PC-3 (cell line): ENCODE measurements at regions not wholly inside any gene's neighbourhood (a gene's known extent, or its start where the extent isn't known, plus 50 kb on each side); places are given as distances from the start of the nearest gene placed in this dataset.
A peak's percentile ranks its signal among the peaks of the same experiment; 100 is the strongest.

Experiments used
- ATAC-seq: fragments of 200-7000 bp; cut with Tn5 transposase; 2 replicates; pipeline ENCODE4 v1.9.1; 2020; ENCODE audit warnings: mild to moderate bottlenecking, moderate library complexity
- BruUV-seq: library from RNA; stranded (reverse); fragments of 400-500 nt; replicated peaks from 2 replicates; lab custom pipeline; 2021; lab: Mats Ljungman, UMichigan
- CTCF ChIA-PET: fragments of 300-600 bp; sonication (Branson Sonifier 250); formaldehyde crosslinking; loops from one replicate; lab custom pipeline; 2022; ENCODE audit warnings: antibody characterized with exemption; lab: Charles Lee
- POLR2A ChIA-PET: fragments of 300-600 bp; sonication (Branson Sonifier 250); formaldehyde crosslinking; loops from one replicate; lab custom pipeline; 2022; ENCODE audit warnings: antibody characterized with exemption; ENCODE audit not compliant: unreplicated experiment; lab: Charles Lee
- DNase-seq: peaks from one replicate; pipeline ENCODE4 v3.0.0-alpha.2; 2015
- H2AFZ ChIP-seq: fragments of 300-600 bp; sonication (generic); 2 replicates; pipeline ENCODE4 v1.6.0; 2016; ENCODE audit warnings: antibody characterized with exemption, low read length
- H3F3A ChIP-seq: fragments of 300-600 bp; sonication (generic); one replicate; pipeline ENCODE4 v1.6.0; 2017; ENCODE audit warnings: antibody characterized with exemption, low read length, control low read depth, mild to moderate bottlenecking; ENCODE audit not compliant: unreplicated experiment
- H3K27ac ChIP-seq: fragments of 300-600 bp; sonication (generic); 2 replicates; pipeline ENCODE4 v1.5.1; 2016; ENCODE audit warnings: mild to moderate bottlenecking, low read length
- H3K27me3 ChIP-seq: fragments of 300-600 bp; sonication (generic); 2 replicates; pipeline ENCODE4 v1.6.1; 2016; ENCODE audit warnings: low read length, mixed read lengths
- H3K36me3 ChIP-seq: fragments of 300-600 bp; sonication (generic); 2 replicates; pipeline ENCODE4 v1.6.1; 2016; ENCODE audit warnings: low read depth, mixed run types, low read length, mixed read lengths
- H3K4me1 ChIP-seq: fragments of 300-600 bp; sonication (generic); 2 replicates; pipeline ENCODE4 v1.5.1; 2016; ENCODE audit warnings: low read length; ENCODE audit not compliant: insufficient read depth
- H3K4me2 ChIP-seq: fragments of 300-600 bp; sonication (generic); 2 replicates; pipeline ENCODE4 v1.6.0; 2016; ENCODE audit warnings: low read length
- H3K4me3 ChIP-seq: fragments of 300-600 bp; sonication (generic); 2 replicates; pipeline ENCODE4 v1.5.1; 2016; ENCODE audit warnings: mild to moderate bottlenecking, low read length, mixed read lengths
- H3K79me2 ChIP-seq: fragments of 300-600 bp; sonication (generic); 2 replicates; pipeline ENCODE4 v1.6.1; 2017; ENCODE audit warnings: low read length, mixed read lengths
- H3K9ac ChIP-seq: fragments of 300-600 bp; sonication (generic); 2 replicates; pipeline ENCODE4 v1.6.0; 2016; ENCODE audit warnings: mild to moderate bottlenecking, low read length
- H3K9me2 ChIP-seq: fragments of 300-600 bp; sonication (generic); replicated peaks from 2 replicates; pipeline ENCODE4 v1.6.1; 2016; ENCODE audit warnings: mixed run types, low read length, mixed read lengths
- H3K9me3 ChIP-seq: fragments of 300-600 bp; sonication (generic); 2 replicates; pipeline ENCODE4 v1.6.1; 2016; ENCODE audit warnings: low read length, mixed read lengths
- H4K20me1 ChIP-seq: fragments of 300-600 bp; sonication (generic); 2 replicates; pipeline ENCODE4 v1.6.1; 2016; ENCODE audit warnings: low read length, mixed read lengths
- CTCF ChIP-seq: fragments of 300-600 bp; sonication (generic); conservative IDR thresholded peaks from 2 replicates; pipeline ENCODE4 v1.5.1; 2017; ENCODE audit warnings: antibody characterized with exemption, low read depth, mild to moderate bottlenecking, low read length
- EZH2 ChIP-seq: fragments of 300-600 bp; sonication (generic); IDR thresholded peaks from one replicate; pipeline ENCODE4 v1.6.1; 2017; ENCODE audit warnings: antibody characterized with exemption, mild to moderate bottlenecking, low read length; ENCODE audit not compliant: unreplicated experiment
- intact Hi-C: fragments of 100-400 bp; cut with micrococcal nuclease; formaldehyde crosslinking; loops from 2 replicates; pipeline ENCODE4 v1.9.0; 2023

- Histone ChIP-seq H2AFZ (no peak overlapping the region), H3K9me3 (no peaks in the 10 kb centered on the region), H3K9me2 (no peaks in the 10 kb centered on the region), H3K4me2 (no peak overlapping the region), H3K36me3 (no peaks in the 10 kb centered on the region), H3K27ac (no peak overlapping the region), H3F3A (no peaks in the 10 kb centered on the region), H3K9ac (no peak overlapping the region), H4K20me1 (no peaks in the 10 kb centered on the region), H3K4me3 (no peak overlapping the region), H3K79me2 (no peaks in the 10 kb centered on the region), H3K27me3 (no peaks in the 10 kb centered on the region), H3K4me1 (peaks cover 18% of the 10 kb centered on the region)
- CTCF ChIA-PET, result interaction anchor here (0.5 kb wide), 1 partner anchor 81 kb away, joined by 9 read pairs; no protein-coding TSS in a partner anchor
- POLR2A ChIA-PET, result no interaction called here
- intact Hi-C loops, result no loop called here
- no peak for TF ChIP-seq CTCF
- no peak for ATAC-seq
- BruUV-seq, result no TSS peak
- no peak for DNase-seq
Observed at GRCh38 chr6:30832864-30833263, 51.5 kb upstream of the DDR1 start.

GRCh38 chr6:30830438-30830837 is 53.9 kb upstream of the DDR1 start:
- Histone ChIP-seq H3K9me2 (no peaks in the 10 kb centered on the region), H3K4me3 (no peak overlapping the region), H3K4me2 (no peak overlapping the region), H3K79me2 (no peaks in the 10 kb centered on the region), H3K36me3 (no peaks in the 10 kb centered on the region), H3K27ac (no peak overlapping the region), H4K20me1 (no peaks in the 10 kb centered on the region), H3K9ac (no peak overlapping the region), H3K27me3 (no peaks in the 10 kb centered on the region), H3F3A (no peaks in the 10 kb centered on the region), H3K9me3 (no peaks in the 10 kb centered on the region), H2AFZ (no peak overlapping the region), H3K4me1 (peaks cover 34% of the 10 kb centered on the region)
- ATAC-seq (no peak), DNase-seq (no peak)
- intact Hi-C loops, result no loop called here
- TF ChIP-seq CTCF, result no peak
- POLR2A ChIA-PET, result no interaction called here
- CTCF ChIA-PET, result no interaction called here
- no TSS peak for BruUV-seq

GRCh38 chr6:30829639-30830255 is 54.6 kb upstream of the DDR1 start:
- DNase-seq (peak; percentile 14), ATAC-seq (no peak)
- ChIA-PET CTCF (interaction anchor here (1.6 kb wide), 1 partner anchor 47 kb away, joined by 6 read pairs; no protein-coding TSS in a partner anchor), POLR2A (no interaction called here)
- Histone ChIP-seq H3K9ac (no peak overlapping the region), H3K4me1 (peaks cover 34% of the 10 kb centered on the region), H3K4me3 (no peak overlapping the region), H3F3A (no peaks in the 10 kb centered on the region), H3K9me3 (no peaks in the 10 kb centered on the region), H3K27ac (no peak overlapping the region), H3K4me2 (no peak overlapping the region), H4K20me1 (no peaks in the 10 kb centered on the region), H3K27me3 (no peaks in the 10 kb centered on the region), H3K9me2 (no peaks in the 10 kb centered on the region), H3K36me3 (no peaks in the 10 kb centered on the region), H3K79me2 (no peaks in the 10 kb centered on the region), H2AFZ (no peak overlapping the region)
- intact Hi-C loops, result loop anchor here (2.0 kb wide), 1 partner anchor 241 kb away; no protein-coding TSS in a partner anchor
- TF ChIP-seq CTCF, result peak; percentile 34; the same call in 1 of the 2 replicates
- no peak for TF ChIP-seq EZH2
- BruUV-seq, result no TSS peak
